GM12878 (cell line): ENCODE measurements at regions not wholly inside any gene's neighbourhood (a gene's known extent, or its start where the extent isn't known, plus 50 kb on each side); places are given as distances from the start of the nearest gene placed in this dataset.

Source experiments
- ATAC-seq: fragments of 200-7000 bp; cut with Tn5 transposase; 3 replicates; pipeline ENCODE4 v1.9.1; 2020; ENCODE audit warnings: mild to moderate bottlenecking, moderate library complexity
- BruUV-seq: library from RNA; stranded (reverse); fragments of 400-500 nt; replicated peaks from 2 replicates; lab custom pipeline; 2021; lab: Mats Ljungman, UMichigan
- CTCF ChIA-PET: fragments of 300-600 bp; sonication (Branson Sonifier 250); formaldehyde crosslinking; extraction: SDS; loops from one replicate; lab custom pipeline; 2021; ENCODE audit warnings: inconsistent platforms; lab: Yijun Ruan, JAX
- POLR2A ChIA-PET: fragments of 350-600 bp; formaldehyde crosslinking; extraction: SDS; loops from one replicate; lab custom pipeline; 2021; ENCODE audit warnings: inconsistent platforms; lab: Charles Lee
- RAD21 ChIA-PET: fragments of 300-600 bp; sonication (Branson Sonifier 250); formaldehyde crosslinking; loops from one replicate; lab custom pipeline; 2023; ENCODE audit warnings: antibody characterized with exemption; ENCODE audit not compliant: unreplicated experiment; lab: Charles Lee
- SMC1A ChIA-PET: fragments of 300-600 bp; sonication (Branson Sonifier 250); formaldehyde crosslinking; loops from one replicate; lab custom pipeline; 2023; ENCODE audit not compliant: unreplicated experiment, uncharacterized antibody; lab: Charles Lee
- DNase-seq: peaks from one replicate; pipeline ENCODE4 v3.0.0-alpha.2; 2011; ENCODE audit warnings: low read depth, low spot score
- FAIRE-seq: peaks from 3 replicates; lab custom pipeline; 2011; peaks lifted over from hg19 to GRCh38; lab: Jason Lieb, UNC
- H2AFZ ChIP-seq: 2 replicates; pipeline ENCODE4 v1.6.0; 2011; ENCODE audit warnings: low read depth, low read length, control low read depth; ENCODE audit not compliant: control insufficient read depth
- H3K27ac ChIP-seq: 2 replicates; pipeline ENCODE4 v1.5.1; 2011; ENCODE audit warnings: control low read depth; ENCODE audit not compliant: control insufficient read depth, insufficient read depth
- H3K27me3 ChIP-seq, 2 experiments: replicated peaks in 1 of 2; 2 replicates each; pipeline versions ENCODE4 v1.6.0 to v1.6.1; 2011; ENCODE audit warnings: low read length in 1 of 2; ENCODE audit not compliant: control insufficient read depth in 2 of 2, insufficient read depth in 2 of 2
- H3K36me3 ChIP-seq, 2 experiments: 2 replicates each; pipeline ENCODE4 v1.5.1; 2011; ENCODE audit warnings: low read length in 1 of 2; ENCODE audit not compliant: control insufficient read depth in 2 of 2, insufficient read depth in 2 of 2
- H3K4me1 ChIP-seq: 2 replicates; pipeline ENCODE4 v1.6.1; 2011; ENCODE audit warnings: mild to moderate bottlenecking, low read length, moderate library complexity, mixed read lengths; ENCODE audit not compliant: control insufficient read depth, insufficient read depth
- H3K4me2 ChIP-seq: 2 replicates; pipeline ENCODE4 v1.6.0; 2011; ENCODE audit warnings: control low read depth; ENCODE audit not compliant: control insufficient read depth, insufficient read depth
- H3K4me3 ChIP-seq: fragments of 200-600 bp; sonication (generic); 2 replicates; pipeline ENCODE4 v1.5.1; 2016
- H3K79me2 ChIP-seq: 2 replicates; pipeline ENCODE4 v1.6.0; 2011; ENCODE audit warnings: low read length; ENCODE audit not compliant: control insufficient read depth, insufficient read depth
- H3K9ac ChIP-seq: 2 replicates; pipeline ENCODE4 v1.8.0; 2011; ENCODE audit warnings: low read length, control low read depth, mixed read lengths; ENCODE audit not compliant: control insufficient read depth, insufficient read depth
- H3K9me3 ChIP-seq: replicated peaks from 3 replicates; pipeline ENCODE4 v1.5.1; 2011; ENCODE audit warnings: mild to moderate bottlenecking, low read length; ENCODE audit not compliant: control insufficient read depth, insufficient read depth
- H4K20me1 ChIP-seq: 2 replicates; pipeline ENCODE4 v1.6.0; 2011; ENCODE audit not compliant: control insufficient read depth, insufficient read depth
- BCL11A ChIP-seq: IDR thresholded peaks from 2 replicates; pipeline ENCODE4 v1.6.1; 2011; ENCODE audit warnings: low read depth, low read length
- CBFB ChIP-seq: IDR thresholded peaks from 2 replicates; pipeline ENCODE4 v1.6.1; 2016; ENCODE audit warnings: antibody characterized with exemption, low read depth
- CBX5 ChIP-seq: sonication (generic); IDR thresholded peaks from 2 replicates; pipeline ENCODE4 v1.6.1; 2016; ENCODE audit warnings: low read depth, moderate library complexity, mild to moderate bottlenecking, inconsistent platforms
- CHD1 ChIP-seq: IDR thresholded peaks from 2 replicates; pipeline ENCODE4 v1.6.1; 2012; ENCODE audit warnings: low read depth, low read length, improper control_type of control experiment
- CHD2 ChIP-seq: IDR thresholded peaks from 2 replicates; pipeline ENCODE4 v1.6.1; 2011; ENCODE audit warnings: low read depth, low read length, improper control_type of control experiment, borderline replicate concordance
- EGR1 ChIP-seq, 2 experiments: IDR thresholded peaks; 1 replicate in 1 of 2; 2 replicates in 1 of 2; pipeline ENCODE4 v1.6.1; 2011 to 2012; ENCODE audit warnings: low read depth in 2 of 2, low read length in 2 of 2, borderline replicate concordance in 1 of 2, mild to moderate bottlenecking in 1 of 2, moderate library complexity in 1 of 2
- ETV6 ChIP-seq, 2 experiments: fragments of 450-650 bp in 1 of 2; IDR thresholded peaks in 1 of 2; conservative IDR thresholded peaks in 1 of 2; 2 replicates each; pipeline ENCODE4 v1.6.1; 2014; ENCODE audit warnings: antibody characterized with exemption in 1 of 2, borderline replicate concordance in 1 of 2, low read depth in 1 of 2, mild to moderate bottlenecking in 1 of 2, moderate library complexity in 1 of 2
- MEF2B ChIP-seq: fragments of 450-650 bp; IDR thresholded peaks from 2 replicates; pipeline ENCODE4 v1.6.1; 2018; ENCODE audit warnings: mild to moderate bottlenecking, moderate library complexity; ENCODE audit not compliant: partially characterized antibody, poor library complexity, severe bottlenecking
- NKRF ChIP-seq: fragments of 450-650 bp; conservative IDR thresholded peaks from 2 replicates; pipeline ENCODE4 v1.6.1; 2017; ENCODE audit warnings: mild to moderate bottlenecking, moderate library complexity
- NR2C2 ChIP-seq: IDR thresholded peaks from 2 replicates; pipeline ENCODE4 v1.6.1; 2011; ENCODE audit warnings: borderline replicate concordance, low read depth; ENCODE audit not compliant: control insufficient read depth, insufficient read length
- POU2F2 ChIP-seq: IDR thresholded peaks from 3 replicates; pipeline ENCODE4 v1.6.1; 2011; ENCODE audit warnings: low read depth, mild to moderate bottlenecking, low read length, borderline replicate concordance
- RFX5 ChIP-seq: IDR thresholded peaks from 2 replicates; pipeline ENCODE4 v1.6.1; 2011; ENCODE audit warnings: low read depth, low read length, improper control_type of control experiment
- ZNF207 ChIP-seq: fragments of 450-650 bp; IDR thresholded peaks from 2 replicates; pipeline ENCODE4 v1.6.1; 2014; ENCODE audit warnings: antibody characterized with exemption, mild to moderate bottlenecking, borderline replicate concordance
- ZNF274 ChIP-seq: IDR thresholded peaks from one replicate; pipeline ENCODE4 v1.8.0; 2011; ENCODE audit not compliant: insufficient read length, insufficient read depth
- WGBS: methylation state at CpG from one replicate; pipeline ENCODE4 v1.1.6; 2016; ENCODE audit warnings: low lambda C conversion rate; ENCODE audit not compliant: insufficient replicate concordance, insufficient coverage; ENCODE audit errors: missing lambda C conversion rate; 5-methylcytosine and 5-hydroxymethylcytosine counted together
- in situ Hi-C: fragments of 300-500 bp; cut with MboI; formaldehyde crosslinking; loops from 9 replicates; pipeline ENCODE4 v1.14.3; 2018; ENCODE audit warnings: mixed read lengths
- intact Hi-C: fragments of 100-400 bp; cut with micrococcal nuclease; formaldehyde crosslinking; loops from one replicate; pipeline ENCODE4 v1.14.2; 2022; ENCODE audit not compliant: unreplicated experiment

GRCh38 chr10:107576746-107577145 is 412.2 kb upstream of the SORCS1 start:
- no peaks in the 10 kb centered on the region for H3K27me3 ChIP-seq
- CTCF ChIA-PET = interaction anchor here (0.8 to 0.9 kb wide), 2 partner anchors 10 to 238 kb away, joined by 3 read pairs; no protein-coding TSS in a partner anchor
- 0% methylated on average over 2 of the region's 2 CpGs for WGBS
- no peak overlapping the region for H3K4me2 ChIP-seq
- no peaks in the 10 kb centered on the region for H3K79me2 ChIP-seq
- POLR2A ChIA-PET = no interaction called here
- DNase-seq (no peak), ATAC-seq (no peak), FAIRE-seq (no peak)
- no peaks in the 10 kb centered on the region for H3K36me3 ChIP-seq
- RAD21 ChIA-PET = interaction anchor here (0.7 kb wide), 1 partner anchor 16 kb away, joined by 3 read pairs; no protein-coding TSS in a partner anchor
- no peak overlapping the region for H3K9ac ChIP-seq
- no peaks in the 10 kb centered on the region for H3K9me3 ChIP-seq
- intact Hi-C loops (no loop called here), in situ Hi-C loops (no loop called here)
- BruUV-seq = no TSS peak
- TF ChIP-seq CHD2 = no peak
- TF ChIP-seq NKRF = no peak
- no peak for TF ChIP-seq BCL11A
- no peak for TF ChIP-seq NR2C2
- TF ChIP-seq ZNF274 = no peak
- no peak for TF ChIP-seq RFX5
- no peak for TF ChIP-seq EGR1 (IDR thresholded peaks at IDR 0.05; ENCODE audit: borderline replicate concordance in 1 of 2, low read depth in 2 of 2, low read length in 2 of 2)
- TF ChIP-seq ETV6 (conservative IDR thresholded peaks at IDR 0.05 in 1 of 2, IDR thresholded peaks at IDR 0.05 in 1 of 2; ENCODE audit: borderline replicate concordance in 1 of 2, low read depth in 1 of 2) = no peak
- TF ChIP-seq ZNF207 = no peak
- TF ChIP-seq MEF2B = no peak
- TF ChIP-seq CBFB = no peak
- no peak for TF ChIP-seq CBX5
- TF ChIP-seq CHD1 = no peak
- TF ChIP-seq POU2F2 = no peak
- no peaks in the 10 kb centered on the region for H3K4me1 ChIP-seq
- no peak overlapping the region for H3K27ac ChIP-seq
- no peaks in the 10 kb centered on the region for H4K20me1 ChIP-seq
- H2AFZ ChIP-seq = no peak overlapping the region
- no peak overlapping the region for H3K4me3 ChIP-seq
- SMC1A ChIA-PET = interaction anchor here (0.7 to 1.3 kb wide), 7 partner anchors 13 to 167 kb away, joined by 3 to 4 read pairs (median 3); no protein-coding TSS in a partner anchor
